GM19372 (cell line): ENCODE measurements at regions not wholly inside any gene's neighbourhood (a gene's known extent, or its start where the extent isn't known, plus 50 kb on each side); places are given as distances from the start of the nearest gene placed in this dataset.

Experiments
- ATAC-seq: cut with Tn5 transposase; IDR thresholded peaks from one replicate; pipeline ENCODE4 v1.9.1; 2021; ENCODE audit warnings: mild to moderate bottlenecking, low read depth, moderate library complexity; ENCODE audit not compliant: unreplicated experiment

GRCh38 chr2:120964819-120965218 is 229.2 kb downstream of the GLI2 start:
- no peak for ATAC-seq

GRCh38 chr2:120966510-120967254 is 231.0 kb downstream of the GLI2 start:
- no peak for ATAC-seq

DNA sequence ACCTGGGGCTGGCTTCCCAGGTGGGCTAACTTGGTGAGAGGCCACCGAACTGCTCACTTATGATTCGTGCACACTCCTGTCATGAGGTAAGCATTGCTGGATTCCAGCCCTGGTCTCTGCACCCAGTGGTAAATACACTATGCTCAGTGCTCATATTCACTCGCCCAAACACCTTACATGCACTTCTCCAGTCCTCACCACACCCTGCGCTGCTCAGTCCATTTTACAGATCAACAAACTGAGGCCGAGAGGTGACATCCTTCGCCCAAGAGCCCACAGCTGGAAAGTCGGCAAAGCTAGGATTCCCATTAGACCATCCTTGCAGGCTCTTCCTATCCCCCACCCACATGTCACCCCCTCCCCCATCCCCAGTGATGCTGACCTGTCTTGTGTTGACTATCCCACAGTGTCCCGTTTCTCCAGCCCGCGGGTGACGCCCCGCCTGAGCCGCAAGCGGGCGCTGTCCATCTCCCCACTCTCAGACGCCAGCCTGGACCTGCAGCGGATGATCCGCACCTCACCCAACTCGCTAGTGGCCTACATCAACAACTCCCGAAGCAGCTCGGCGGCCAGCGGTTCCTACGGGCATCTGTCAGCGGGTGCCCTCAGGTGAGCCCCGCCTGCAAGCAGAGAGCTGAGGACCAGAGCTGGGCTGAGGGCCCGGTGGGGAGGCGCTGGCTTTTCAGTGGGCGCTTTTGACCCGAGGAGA is 232.8 kb downstream of the GLI2 start:
- no peak for ATAC-seq

DNA sequence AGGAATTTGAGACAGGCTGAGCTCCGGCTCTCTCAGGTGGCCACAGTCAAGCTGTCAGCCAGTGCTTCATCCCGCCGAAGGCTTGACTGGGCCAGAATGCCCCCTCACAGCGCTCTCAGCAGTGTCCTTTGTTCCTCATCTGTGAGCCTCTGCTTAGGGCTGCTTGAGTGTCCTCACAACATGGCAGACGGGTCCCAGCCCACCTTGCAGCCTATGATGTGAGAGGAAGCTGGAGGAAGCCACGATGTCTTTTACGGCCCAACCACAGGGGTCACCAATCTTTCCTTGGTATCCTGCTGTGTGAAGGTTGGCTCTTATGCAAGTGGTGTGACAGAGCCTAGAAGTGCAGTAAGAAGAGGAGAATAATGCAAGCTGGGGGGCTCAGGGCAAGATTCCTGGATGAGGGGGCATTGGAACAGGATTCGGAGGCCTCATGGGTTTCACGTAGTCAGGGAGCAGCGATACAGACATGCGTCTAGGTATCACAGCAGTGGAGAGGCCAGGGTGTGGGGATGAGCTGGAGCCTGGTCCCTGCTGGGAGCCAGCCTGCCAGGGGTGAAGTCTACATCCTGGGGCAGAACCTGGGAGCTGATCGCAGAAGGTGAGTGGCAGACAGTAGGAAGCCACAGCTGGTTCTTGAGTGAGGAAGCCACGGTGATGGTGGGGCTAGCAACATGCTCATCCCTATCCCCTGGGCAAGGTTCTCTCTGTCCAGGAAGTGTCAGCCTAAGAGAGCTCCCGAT is 234.1 kb downstream of the GLI2 start:
- no peak for ATAC-seq

DNA sequence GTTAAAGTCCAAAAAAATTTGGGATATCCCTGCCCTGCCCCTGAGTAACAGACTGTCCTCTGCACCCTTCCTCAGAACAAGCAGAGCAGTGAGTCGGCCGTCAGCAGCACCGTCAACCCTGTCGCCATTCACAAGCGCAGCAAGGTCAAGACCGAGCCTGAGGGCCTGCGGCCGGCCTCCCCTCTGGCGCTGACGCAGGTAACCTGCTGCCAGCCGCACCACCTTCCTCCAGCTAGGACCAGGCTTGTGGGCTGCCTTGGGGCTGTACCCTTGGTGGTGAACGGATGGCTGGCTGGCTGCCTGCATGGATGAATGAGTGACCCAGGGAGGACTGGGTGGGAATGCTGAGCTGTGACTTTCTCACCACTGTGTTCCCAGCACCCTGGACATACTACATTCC is 236.2 kb downstream of the GLI2 start:
- no peak for ATAC-seq

- no peak for ATAC-seq
Measured at GRCh38 chr2:120972286-120972685, 236.6 kb downstream of the GLI2 start.

GRCh38 chr2:120973196-120973595 is 237.5 kb downstream of the GLI2 start:
- no peak for ATAC-seq

DNA sequence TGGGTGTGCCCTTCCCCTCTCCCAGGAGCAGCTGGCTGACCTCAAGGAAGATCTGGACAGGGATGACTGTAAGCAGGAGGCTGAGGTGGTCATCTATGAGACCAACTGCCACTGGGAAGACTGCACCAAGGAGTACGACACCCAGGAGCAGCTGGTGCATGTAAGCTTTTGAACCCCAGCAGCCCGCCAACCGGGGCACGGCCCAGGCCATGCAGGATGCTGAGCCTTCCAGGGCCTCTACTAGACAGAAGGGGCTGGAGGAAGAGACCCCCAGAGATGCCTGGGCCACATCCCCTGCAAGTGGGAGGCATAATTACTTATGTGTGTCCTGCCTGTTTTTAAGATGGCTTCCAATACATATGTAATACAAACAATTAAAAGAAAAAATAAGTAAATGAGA is 239.3 kb downstream of the GLI2 start:
- no peak for ATAC-seq

- no peak for ATAC-seq
Measured at GRCh38 chr2:120976501-120977307, 241.0 kb downstream of the GLI2 start.

GRCh38 chr2:120977582-120978358 is 242.1 kb downstream of the GLI2 start:
- no peak for ATAC-seq

DNA sequence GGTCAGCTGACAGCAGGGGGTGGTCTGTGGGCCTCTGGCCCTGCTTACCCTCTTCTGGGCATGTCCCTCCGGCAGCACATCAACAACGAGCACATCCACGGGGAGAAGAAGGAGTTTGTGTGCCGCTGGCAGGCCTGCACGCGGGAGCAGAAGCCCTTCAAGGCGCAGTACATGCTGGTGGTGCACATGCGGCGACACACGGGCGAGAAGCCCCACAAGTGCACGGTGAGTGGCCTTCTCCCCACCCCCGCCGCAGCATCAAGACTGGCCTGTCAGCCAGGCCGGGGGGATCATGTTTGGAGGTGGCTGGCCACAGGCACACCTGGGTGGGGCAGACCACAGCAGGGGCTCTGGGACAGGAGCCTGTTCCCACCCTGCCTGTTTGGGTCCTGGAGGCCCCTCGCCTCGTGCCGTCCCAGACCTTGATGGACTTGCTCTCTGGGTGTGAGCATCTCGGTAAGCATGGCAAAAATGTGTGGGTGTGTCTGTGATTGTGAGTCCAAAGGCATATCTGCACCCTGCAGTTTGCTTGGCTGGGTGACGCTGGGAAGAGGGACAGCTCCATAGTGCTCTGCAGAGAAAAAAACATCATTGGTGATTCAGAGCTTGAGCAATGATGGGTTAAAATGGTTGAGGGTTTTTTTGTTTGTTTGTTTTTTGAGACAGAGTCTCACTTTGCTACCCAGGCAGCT is 242.8 kb downstream of the GLI2 start:
- no peak for ATAC-seq

DNA sequence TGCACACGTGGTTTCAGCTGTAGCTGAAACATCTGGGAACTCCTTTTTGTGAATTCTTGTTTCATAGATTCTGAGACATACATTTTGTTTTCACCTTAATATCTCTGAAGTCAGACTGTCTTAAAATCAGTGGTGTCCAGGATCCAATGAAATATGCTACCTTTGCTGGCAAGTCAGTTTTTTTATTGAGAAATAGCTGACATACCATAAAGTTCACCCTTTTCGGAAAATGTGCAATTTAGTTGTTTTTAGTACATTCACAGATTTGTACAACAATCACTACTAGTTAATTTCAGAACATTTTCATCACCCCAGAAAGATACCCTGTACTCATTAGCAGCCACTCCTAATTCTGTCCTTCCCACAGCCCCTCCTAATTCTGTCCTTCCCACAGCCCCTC is 243.7 kb downstream of the GLI2 start:
- no peak for ATAC-seq

- ATAC-seq = no peak
Measured at GRCh38 chr2:120979921-120980320, 244.3 kb downstream of the GLI2 start.

DNA sequence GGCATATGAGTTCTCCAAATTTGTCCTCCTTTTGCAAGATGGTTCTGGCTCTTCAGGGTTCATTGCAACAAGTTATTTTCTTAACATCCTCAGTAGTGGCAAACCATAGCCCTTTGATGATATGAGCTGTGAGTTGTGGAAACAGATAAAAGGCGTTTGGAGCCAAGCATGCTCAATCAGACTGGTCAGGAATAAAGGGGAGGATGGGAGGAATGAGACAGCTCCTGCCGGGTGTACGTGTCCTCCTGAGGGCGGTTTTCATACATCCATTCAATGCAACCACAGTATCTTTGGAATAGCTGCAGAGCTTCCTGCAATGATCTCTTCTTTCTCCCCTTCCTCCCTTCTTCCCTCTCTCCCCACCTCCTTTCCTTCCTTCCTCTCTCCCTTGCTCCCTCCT is 245.8 kb downstream of the GLI2 start:
- ATAC-seq = no peak

DNA sequence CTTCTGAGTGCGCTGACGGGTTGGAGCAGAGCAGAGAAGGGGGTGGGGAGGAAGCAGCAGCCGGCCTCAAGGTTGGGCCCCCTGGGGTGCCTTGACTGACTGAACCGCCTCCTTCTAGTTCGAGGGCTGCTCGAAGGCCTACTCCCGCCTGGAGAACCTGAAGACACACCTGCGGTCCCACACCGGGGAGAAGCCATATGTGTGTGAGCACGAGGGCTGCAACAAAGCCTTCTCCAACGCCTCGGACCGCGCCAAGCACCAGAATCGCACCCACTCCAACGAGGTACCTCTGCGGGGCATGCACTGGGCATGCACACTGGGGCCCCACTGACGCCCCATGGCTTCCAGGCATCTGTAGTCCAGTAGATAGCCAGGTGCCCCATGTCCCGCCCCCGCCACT is 246.9 kb downstream of the GLI2 start:
- ATAC-seq = no peak

GRCh38 chr2:120983344-120983743 is 247.7 kb downstream of the GLI2 start:
- no peak for ATAC-seq

- ATAC-seq = no peak
Measured at GRCh38 chr2:120984046-120984445, 248.4 kb downstream of the GLI2 start.

GRCh38 chr2:120984452-120985173 is 248.9 kb downstream of the GLI2 start:
- ATAC-seq = no peak
